ENCODE measurements at regions not wholly inside any gene's neighbourhood (a gene's known extent, or its start where the extent isn't known, plus 50 kb on each side); places are given as distances from the start of the nearest gene placed in this dataset.
A peak's percentile ranks its signal among the peaks of the same experiment; 100 is the strongest.
"Not testable (repeated sequence)": the region's sequence is repeated elsewhere in the genome, so short reads cannot be mapped to it uniquely, and the experiment has no call there.

- DNase-seq (ENCODE audit: low spot score): no peak
These were observed 626.6 kb upstream of the SGCD start for GRCh38 chr5:155700333-155700732.

DNA sequence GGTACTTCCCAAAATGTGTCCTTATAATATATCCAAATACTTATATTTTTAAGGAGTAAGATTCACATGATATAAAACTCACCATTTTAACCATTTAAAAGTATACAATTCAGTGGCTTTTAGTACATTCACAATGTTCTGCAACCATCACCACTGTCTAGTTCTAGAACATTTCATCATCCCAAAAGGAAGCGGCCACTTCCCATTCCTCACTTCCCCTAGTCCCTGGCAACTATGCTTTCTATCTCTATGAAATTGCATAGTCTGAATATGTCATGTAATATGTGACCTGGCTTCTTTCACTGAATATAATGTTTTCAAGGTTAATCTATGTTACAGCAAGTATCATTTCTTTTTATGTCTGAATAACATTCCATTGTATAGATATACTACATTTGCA, 615.1 kb upstream of the SGCD start:
- no peak for DNase-seq (ENCODE audit: low spot score)

- not testable (repeated sequence) for DNase-seq (ENCODE audit: low spot score)
These were observed 612.5 kb upstream of the SGCD start for GRCh38 chr5:155714435-155714834.

- no peak for DNase-seq (ENCODE audit: low spot score)
These were observed 600.7 kb upstream of the SGCD start for GRCh38 chr5:155726267-155726666.

DNA sequence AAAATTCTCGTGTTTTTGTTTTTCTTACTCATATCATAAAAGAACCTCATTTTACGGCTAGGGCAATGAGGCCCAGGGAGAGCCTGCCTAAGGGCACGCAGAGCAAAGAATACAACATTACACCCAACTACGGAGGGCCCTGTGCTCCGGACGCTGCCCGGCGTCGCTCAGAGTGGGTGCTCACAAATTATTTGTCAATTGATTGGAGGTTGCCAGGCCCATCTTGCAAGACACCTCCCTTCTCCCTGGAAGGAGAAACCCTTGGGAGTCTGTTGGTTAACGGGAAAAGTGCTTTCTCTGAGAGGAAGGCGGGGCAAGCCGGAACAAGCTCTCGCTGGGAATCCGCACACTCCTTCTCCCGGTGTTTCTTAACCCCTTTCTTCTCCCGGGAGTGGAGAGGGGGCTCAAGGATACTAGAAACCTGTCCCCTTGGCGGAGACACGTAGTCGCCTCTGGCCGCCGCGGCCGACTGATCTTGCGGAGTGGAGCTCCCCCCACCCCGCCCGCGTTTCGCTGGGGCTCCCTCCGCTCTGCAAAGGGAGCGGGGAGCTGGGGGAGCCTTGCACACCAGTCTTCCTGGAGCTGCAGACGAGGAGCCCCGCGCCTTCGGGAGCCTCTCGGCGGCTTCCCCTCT, 599.3 kb upstream of the SGCD start:
- DNase-seq (ENCODE audit: low spot score): peak; percentile 37

DNA sequence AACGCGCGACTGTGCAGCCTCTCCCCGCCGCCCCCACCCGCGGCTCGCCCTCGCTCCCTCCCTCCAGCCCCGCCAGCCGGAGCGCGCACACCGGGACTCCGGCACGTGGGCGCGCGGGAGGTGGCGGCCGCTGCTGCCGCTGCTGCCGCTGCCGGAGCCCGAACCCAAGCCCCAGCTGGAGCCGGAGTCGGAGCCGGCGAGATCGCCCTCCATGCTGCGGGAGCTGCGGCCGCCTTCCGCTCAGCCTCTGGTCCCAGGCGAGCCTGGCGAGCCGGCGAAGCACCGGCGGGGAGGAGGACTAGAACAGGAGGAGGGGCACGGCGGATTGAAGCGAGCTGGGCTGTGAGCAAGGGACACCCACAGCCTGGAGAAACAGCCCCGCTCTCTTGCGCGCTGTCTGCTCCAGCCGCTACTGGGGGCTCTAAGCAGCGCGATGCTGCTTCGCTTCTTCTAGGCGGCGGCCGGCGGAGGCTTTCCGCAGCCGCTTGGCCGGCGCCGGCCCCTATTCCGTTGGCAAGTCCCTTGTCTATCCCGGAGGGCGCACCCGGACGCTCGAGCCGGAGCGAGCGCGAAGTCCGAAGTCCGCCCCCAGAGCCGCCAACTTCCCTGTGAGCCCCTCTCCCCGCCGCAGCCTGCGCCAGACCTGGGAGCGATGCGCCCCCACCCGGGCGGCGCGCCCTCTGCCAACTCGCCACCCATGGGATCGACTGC, 598.7 kb upstream of the SGCD start:
- DNase-seq (ENCODE audit: low spot score): peak; percentile 38

DNA sequence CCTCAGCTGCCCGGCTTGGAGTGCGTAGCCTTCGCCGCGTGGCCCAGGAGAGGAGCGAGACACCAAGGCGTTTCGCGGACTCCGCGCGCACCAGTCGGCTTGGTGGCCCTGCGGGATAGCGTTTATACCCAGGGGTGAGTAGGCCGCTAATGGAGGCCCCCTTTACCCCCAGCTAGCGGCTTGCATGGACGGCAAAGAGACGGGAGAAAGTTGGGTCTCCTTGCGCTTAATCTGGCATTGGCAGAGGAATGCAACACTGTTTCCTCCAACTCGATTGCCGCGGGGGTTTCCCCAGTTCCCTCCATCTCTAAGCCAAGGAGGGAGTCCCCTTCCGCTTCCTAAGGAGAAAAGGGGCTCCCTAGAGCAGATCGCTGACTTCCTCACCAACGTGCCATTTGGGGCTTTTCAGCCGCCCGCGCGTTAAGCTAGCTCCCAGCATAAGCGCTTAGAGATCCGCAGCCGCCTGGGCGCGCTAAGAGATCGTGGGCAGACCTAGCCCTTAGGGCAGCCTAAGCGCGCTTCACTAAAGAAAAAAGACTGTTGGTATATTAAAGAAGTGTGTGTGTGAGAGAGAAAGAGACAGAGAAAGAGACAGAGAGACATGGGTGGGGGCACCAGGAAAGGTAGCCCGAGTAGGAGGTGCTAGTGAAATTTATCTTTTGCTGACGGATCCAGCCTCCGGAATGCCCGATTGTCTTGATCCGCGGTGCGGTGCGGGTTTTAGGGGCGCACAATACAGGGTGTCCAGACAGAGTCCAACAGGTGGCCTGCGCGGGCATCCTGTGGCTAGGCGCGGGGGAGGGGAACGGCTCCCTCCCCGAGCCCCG, 597.9 kb upstream of the SGCD start:
- DNase-seq (ENCODE audit: low spot score): peak; percentile 64

- DNase-seq (ENCODE audit: low spot score): peak; percentile 73
These were observed 597.3 kb upstream of the SGCD start for GRCh38 chr5:155729684-155730059.

DNA sequence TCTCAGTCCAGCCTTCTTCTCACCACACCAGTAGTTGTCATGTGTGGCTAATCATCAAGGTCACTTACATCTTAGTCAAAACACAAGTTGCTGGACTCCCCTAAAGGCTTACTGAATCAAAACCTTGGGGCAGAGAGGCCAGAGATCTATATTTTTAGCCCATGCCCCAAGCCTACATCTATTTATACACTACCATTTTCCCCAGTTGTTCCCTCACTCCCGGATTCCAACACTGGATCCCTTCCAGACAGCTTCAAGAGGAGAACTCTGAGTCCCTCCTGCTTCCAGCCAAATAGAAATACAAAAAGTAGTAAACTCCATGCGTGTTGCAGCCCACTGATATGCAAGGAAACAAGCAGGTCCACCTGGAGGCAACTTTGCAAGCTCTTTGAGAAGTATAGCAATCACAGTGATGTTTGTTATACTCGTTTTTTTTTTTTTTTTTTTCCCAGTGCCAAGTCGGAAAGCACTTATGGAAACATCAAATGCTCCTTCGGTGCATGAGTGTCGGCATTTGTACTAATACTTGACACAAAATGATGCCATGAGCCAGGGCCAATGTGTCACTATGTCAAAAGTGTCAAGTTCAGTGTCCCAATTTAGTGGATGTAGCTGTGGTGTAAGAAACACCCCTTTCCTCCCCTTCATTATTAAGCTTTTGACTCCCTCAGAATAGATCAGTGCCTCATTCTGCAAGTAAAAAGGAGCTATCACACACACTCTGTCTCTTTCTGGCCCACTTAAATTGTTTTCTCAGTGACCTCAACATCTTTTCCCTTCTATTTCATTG, 594.2 kb upstream of the SGCD start:
- DNase-seq (ENCODE audit: low spot score): no peak

DNA sequence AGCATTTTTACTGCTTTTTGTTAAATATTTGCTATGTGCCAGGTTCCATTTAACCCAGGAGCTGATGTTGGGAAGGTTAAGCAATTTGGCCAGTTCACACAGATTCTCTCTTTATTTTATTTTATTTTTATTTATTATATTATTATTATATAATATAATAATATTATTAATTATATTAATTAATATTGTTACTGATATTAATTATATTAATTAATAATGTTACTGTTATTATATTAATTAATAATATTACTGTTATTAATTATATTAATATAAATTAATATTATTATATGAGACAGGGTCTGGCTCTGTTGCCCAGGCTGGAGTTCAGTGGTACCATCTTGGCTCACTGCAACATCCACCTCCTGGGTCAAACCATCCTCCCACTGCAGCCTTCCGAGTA, 593.0 kb upstream of the SGCD start:
- DNase-seq (ENCODE audit: low spot score): no peak

- no peak for DNase-seq (ENCODE audit: low spot score)
These were observed 591.6 kb upstream of the SGCD start for GRCh38 chr5:155735388-155735787.

DNA sequence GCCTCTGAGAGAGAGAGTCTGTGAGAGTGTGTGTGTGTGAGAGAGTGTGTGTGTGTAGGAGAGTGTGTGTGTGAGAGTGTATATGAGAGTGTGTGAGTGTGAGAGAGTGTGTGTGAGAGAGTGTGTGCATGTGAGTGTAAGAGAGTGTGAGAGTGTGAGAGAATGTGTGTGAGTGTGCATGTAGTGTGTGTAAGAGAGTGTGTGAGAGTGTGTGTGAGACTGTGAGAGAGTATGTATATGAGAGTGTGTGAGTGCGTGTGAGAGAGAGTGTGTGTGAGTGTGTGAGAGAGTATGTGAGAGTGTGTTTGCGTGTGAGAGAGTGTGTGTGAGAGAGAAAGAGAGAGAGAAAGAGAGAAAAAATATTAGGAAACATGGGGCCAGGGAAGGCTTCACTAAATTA, 588.3 kb upstream of the SGCD start:
- DNase-seq (ENCODE audit: low spot score): no peak

- no peak for DNase-seq (ENCODE audit: low spot score)
These were observed 580.5 kb upstream of the SGCD start for GRCh38 chr5:155746367-155747038.

DNA sequence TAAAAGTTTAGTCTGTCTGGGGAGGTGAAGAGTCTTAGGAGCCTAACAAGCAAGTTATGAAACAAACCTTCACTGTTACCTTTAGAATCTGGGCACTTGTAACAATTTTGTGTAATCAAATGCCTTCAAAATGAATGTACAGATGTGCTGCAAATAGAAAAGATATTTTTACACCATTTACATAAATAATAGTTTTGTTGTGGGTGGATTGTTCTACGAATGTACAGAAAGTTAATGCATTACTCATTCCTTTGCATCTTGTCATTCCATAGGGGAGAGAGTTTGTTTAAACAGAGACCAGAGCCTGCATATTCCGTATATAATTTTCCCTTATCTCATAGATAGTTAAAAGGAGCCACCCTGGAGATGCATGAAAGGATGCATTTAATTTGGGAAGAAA, 576.9 kb upstream of the SGCD start:
- DNase-seq (ENCODE audit: low spot score): no peak

DNA sequence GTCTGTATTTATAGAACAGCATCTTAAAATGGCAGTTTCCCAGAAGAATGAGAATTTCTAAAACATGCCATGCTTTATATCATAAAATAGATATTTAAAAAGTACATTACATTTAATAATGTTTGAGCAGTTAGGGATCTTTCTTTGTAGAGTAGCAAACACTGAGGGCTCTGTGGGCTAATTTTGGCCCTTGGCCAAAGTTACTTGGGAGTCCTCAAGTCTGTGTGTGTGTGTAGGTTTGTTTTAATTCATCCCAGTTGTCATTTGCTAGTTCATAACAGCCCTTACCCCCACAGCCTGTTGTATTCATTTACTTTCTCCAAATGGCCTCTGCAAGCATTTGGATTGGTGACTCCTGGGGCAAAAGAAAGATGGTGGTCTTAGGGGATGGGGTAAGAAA, 576.4 kb upstream of the SGCD start:
- DNase-seq (ENCODE audit: low spot score): no peak

GRCh38 chr5:155753943-155754581, 572.9 kb upstream of the SGCD start:
- DNase-seq (ENCODE audit: low spot score): no peak

GRCh38 chr5:155759252-155759651, 567.7 kb upstream of the SGCD start:
- DNase-seq (ENCODE audit: low spot score): no peak

- DNase-seq (ENCODE audit: low spot score): no peak
These were observed 567.0 kb upstream of the SGCD start for GRCh38 chr5:155759984-155760383.

DNA sequence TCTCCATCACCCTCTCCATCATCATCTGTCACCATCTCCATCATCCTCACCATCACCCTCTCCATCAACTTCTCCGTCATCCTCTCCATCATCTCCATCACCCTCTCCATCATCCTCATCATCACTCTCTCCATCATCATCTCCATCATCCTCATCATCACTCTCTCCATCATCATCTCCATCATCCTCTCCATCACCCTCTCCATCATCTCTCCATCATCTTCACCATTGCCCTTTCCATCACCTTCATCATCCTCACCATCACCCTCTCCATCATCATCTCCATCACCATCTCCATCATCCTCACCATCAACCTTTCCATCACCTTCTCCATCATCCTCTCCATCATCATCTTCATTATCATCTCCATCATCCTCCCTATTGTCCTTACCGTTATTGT, 565.5 kb upstream of the SGCD start:
- DNase-seq (ENCODE audit: low spot score): no peak

DNA sequence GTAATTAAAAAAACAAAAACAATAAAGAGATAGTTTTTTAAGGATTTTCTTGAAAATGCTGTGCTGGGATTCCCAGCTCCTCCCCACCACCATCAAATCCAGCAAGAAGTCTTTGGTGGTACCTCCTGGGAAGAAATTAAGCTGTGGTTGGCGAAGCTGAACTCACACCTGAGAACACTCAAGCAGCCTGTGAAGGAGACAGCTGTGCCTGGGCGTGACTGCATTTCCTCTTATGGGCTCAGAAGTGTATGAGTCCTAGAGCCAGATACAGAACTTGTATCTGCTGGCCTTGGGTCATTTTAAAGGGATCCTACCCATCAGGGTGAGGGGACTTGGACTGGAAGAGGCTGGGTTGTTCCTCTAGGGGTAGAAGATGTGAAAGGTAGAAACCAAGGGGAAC, 561.2 kb upstream of the SGCD start:
- DNase-seq (ENCODE audit: low spot score): no peak

GRCh38 chr5:155767470-155767869, 559.5 kb upstream of the SGCD start:
- DNase-seq (ENCODE audit: low spot score): no peak

Measured in putamen (tissue), 1 donor.